ENCODE measurements at regions not wholly inside any gene's neighbourhood (a gene's known extent, or its start where the extent isn't known, plus 50 kb on each side); places are given as distances from the start of the nearest gene placed in this dataset.

GRCh38 chr13:24011266-24011665 lies 114.0 kb upstream of the C1QTNF9B start:
- no peak for TF ChIP-seq CTCF (IDR thresholded peaks at IDR 0.05)
- no peak for TF ChIP-seq POLR2A (IDR thresholded peaks at IDR 0.05)
